ENCODE measurements at regions not wholly inside any gene's neighbourhood (a gene's known extent, or its start where the extent isn't known, plus 50 kb on each side); places are given as distances from the start of the nearest gene placed in this dataset.

DNA sequence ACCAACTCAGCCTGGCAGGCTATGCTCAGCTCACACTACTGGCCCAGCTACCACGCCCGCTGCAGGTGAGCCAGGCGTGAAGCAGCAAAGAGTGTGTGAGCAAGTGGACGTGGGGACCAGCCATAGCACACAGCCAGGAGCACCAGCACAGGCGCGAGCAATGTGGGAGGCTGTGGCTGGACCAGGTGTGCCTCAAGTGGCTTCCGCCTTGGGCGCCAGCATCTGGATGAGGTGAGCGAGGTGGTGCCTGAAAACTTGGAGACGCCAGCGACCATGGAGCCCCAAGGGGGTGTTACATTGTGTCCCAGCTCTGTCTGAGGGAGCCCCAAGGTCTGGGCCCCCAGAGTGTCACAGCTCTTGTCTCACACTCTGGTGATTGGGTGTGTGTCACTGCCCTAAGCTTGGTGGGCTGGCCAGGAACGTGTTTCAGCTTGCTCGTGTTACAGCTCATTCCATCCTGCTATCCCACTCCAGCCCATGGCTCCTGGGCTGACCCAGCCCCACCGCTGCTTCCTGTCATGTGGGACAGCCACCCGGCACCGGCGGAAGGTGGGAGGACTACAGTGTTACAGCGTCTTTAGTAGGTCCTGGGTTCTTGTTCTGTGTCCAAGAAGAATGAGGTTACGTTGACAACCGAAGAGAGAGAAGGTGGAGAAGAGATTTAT, 508.0 kb upstream of the MMS22L start (continued):
- TF ChIP-seq, protein P1, sequence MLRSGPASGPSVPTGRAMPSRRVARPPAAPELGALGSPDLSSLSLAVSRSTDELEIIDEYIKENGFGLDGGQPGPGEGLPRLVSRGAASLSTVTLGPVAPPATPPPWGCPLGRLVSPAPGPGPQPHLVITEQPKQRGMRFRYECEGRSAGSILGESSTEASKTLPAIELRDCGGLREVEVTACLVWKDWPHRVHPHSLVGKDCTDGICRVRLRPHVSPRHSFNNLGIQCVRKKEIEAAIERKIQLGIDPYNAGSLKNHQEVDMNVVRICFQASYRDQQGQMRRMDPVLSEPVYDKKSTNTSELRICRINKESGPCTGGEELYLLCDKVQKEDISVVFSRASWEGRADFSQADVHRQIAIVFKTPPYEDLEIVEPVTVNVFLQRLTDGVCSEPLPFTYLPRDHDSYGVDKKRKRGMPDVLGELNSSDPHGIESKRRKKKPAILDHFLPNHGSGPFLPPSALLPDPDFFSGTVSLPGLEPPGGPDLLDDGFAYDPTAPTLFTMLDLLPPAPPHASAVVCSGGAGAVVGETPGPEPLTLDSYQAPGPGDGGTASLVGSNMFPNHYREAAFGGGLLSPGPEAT (IDR thresholded peaks at IDR 0.05; ENCODE audit: low read depth) = no peak
- no peak for TF ChIP-seq PAX5 (IDR thresholded peaks at IDR 0.05; ENCODE audit: borderline replicate concordance, low read depth, low read length)

DNA sequence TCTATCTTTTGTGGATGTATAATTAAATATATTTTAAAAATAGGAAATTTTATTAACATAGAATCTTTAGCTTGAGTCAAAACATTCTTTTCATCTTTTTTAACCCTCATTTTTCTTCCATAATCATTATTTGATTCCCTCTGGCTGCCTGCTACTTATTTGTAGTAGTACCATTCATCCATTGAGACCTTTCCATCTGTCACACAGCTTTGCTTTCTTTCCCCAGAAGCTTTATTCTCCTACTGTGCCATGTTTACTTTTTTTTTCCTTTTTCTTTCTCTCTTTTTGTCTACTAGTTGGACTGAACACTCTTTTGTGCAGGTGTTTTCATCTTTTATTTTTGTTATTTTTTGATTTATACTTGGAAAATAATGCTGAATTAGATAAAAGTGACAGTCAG, 522.6 kb upstream of the MMS22L start:
- no peaks in the 10 kb centered on the region for H3K4me1 ChIP-seq (ENCODE audit: control insufficient read depth, insufficient read depth, low read length)
- CTCF ChIA-PET = interaction anchor here (0.6 to 0.9 kb wide), 2 partner anchors 18 to 198 kb away, joined by 3 read pairs; no protein-coding TSS in a partner anchor
- no peak overlapping the region for H3K9ac ChIP-seq (ENCODE audit: control insufficient read depth, insufficient read depth, low read length)
- intact Hi-C loops (cut with micrococcal nuclease; ENCODE audit: unreplicated experiment) (no loop called here), in situ Hi-C loops (cut with MboI) (no loop called here)
- BruUV-seq (replicated peaks) = no TSS peak
- no peak overlapping the region for H3K4me3 ChIP-seq
- no peak overlapping the region for H3K4me2 ChIP-seq (ENCODE audit: control insufficient read depth, insufficient read depth)
- H3K27me3 ChIP-seq (replicated peaks in 1 of 2; ENCODE audit: control insufficient read depth in 2 of 2, insufficient read depth in 2 of 2, low read length in 1 of 2) = no peaks in the 10 kb centered on the region
- H3K9me3 ChIP-seq (replicated peaks; ENCODE audit: control insufficient read depth, insufficient read depth, low read length) = no peaks in the 10 kb centered on the region
- H3K27ac ChIP-seq (ENCODE audit: control insufficient read depth, insufficient read depth) = no peak overlapping the region
- TF ChIP-seq, protein P2, sequence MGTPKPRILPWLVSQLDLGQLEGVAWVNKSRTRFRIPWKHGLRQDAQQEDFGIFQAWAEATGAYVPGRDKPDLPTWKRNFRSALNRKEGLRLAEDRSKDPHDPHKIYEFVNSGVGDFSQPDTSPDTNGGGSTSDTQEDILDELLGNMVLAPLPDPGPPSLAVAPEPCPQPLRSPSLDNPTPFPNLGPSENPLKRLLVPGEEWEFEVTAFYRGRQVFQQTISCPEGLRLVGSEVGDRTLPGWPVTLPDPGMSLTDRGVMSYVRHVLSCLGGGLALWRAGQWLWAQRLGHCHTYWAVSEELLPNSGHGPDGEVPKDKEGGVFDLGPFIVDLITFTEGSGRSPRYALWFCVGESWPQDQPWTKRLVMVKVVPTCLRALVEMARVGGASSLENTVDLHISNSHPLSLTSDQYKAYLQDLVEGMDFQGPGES (IDR thresholded peaks at IDR 0.05) = no peak
- TF ChIP-seq, protein P1 (IDR thresholded peaks at IDR 0.05; ENCODE audit: low read depth) = no peak
- TF ChIP-seq MYB (IDR thresholded peaks at IDR 0.05; ENCODE audit: borderline replicate concordance, low read depth, low read length) (no peak), GABPA (IDR thresholded peaks at IDR 0.05; ENCODE audit: low read depth) (no peak), SMAD1 (IDR thresholded peaks at IDR 0.05; ENCODE audit: low read depth, partially characterized antibody) (no peak), ASH2L (IDR thresholded peaks at IDR 0.05; ENCODE audit: borderline replicate concordance, low read depth) (no peak), SRF (IDR thresholded peaks at IDR 0.05; ENCODE audit: low read depth in 2 of 2, low read length in 2 of 2) (no peak), SUZ12 (IDR thresholded peaks at IDR 0.05; ENCODE audit: unreplicated experiment) (no peak), ESRRA (IDR thresholded peaks at IDR 0.05; ENCODE audit: low read length) (no peak), MYC (IDR thresholded peaks at IDR 0.05; ENCODE audit: insufficient read depth, insufficient read length, insufficient replicate concordance, low read length, severe bottlenecking) (no peak)
- TF ChIP-seq, protein P3, sequence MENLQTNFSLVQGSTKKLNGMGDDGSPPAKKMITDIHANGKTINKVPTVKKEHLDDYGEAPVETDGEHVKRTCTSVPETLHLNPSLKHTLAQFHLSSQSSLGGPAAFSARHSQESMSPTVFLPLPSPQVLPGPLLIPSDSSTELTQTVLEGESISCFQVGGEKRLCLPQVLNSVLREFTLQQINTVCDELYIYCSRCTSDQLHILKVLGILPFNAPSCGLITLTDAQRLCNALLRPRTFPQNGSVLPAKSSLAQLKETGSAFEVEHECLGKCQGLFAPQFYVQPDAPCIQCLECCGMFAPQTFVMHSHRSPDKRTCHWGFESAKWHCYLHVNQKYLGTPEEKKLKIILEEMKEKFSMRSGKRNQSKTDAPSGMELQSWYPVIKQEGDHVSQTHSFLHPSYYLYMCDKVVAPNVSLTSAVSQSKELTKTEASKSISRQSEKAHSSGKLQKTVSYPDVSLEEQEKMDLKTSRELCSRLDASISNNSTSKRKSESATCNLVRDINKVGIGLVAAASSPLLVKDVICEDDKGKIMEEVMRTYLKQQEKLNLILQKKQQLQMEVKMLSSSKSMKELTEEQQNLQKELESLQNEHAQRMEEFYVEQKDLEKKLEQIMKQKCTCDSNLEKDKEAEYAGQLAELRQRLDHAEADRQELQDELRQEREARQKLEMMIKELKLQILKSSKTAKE (IDR thresholded peaks at IDR 0.05; ENCODE audit: low read depth, poor library complexity, severe bottlenecking) = no peak
- H2AFZ ChIP-seq (ENCODE audit: control insufficient read depth, low read depth, low read length) = no peak overlapping the region
- ATAC-seq (no peak), FAIRE-seq (no peak), DNase-seq (ENCODE audit: low read depth, low spot score) (no peak)
- no peaks in the 10 kb centered on the region for H4K20me1 ChIP-seq (ENCODE audit: control insufficient read depth, insufficient read depth)
- RAD21 ChIA-PET (ENCODE audit: unreplicated experiment) = no interaction called here
- H3K36me3 ChIP-seq (ENCODE audit: control insufficient read depth in 2 of 2, insufficient read depth in 2 of 2, low read length in 1 of 2) = no peaks in the 10 kb centered on the region
- H3K79me2 ChIP-seq (ENCODE audit: control insufficient read depth, insufficient read depth, low read length) = no peaks in the 10 kb centered on the region
- POLR2A ChIA-PET = no interaction called here
- SMC1A ChIA-PET (ENCODE audit: uncharacterized antibody, unreplicated experiment) = no interaction called here

Measured in GM12878 (cell line).